ENCODE measurements at regions not wholly inside any gene's neighbourhood (a gene's known extent, or its start where the extent isn't known, plus 50 kb on each side); places are given as distances from the start of the nearest gene placed in this dataset.
"Not testable (repeated sequence)": the region's sequence is repeated elsewhere in the genome, so short reads cannot be mapped to it uniquely, and the experiment has no call there.

DNA sequence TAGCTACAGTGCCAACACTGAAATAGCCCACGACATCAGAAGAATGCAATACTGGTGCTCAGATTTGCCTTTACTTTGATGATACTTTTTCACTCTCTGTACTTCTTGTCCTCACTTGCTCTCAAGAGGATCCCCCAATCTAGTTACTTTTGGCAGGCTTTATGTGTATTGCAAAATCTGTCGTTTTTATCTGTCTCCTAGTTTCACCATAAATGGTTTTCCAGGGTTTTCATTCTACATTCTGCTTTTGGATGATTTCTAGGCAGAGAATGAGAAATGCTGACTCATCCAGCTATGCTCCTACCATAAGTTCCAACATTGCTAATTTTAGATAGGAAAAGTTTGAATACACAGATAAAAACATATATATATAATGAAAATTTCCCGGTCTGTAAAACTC lies 659.5 kb upstream of the NRG3 start:
- no peak overlapping the region for H3K4me3 ChIP-seq (ENCODE audit: low read length)
- TF ChIP-seq, protein P1, sequence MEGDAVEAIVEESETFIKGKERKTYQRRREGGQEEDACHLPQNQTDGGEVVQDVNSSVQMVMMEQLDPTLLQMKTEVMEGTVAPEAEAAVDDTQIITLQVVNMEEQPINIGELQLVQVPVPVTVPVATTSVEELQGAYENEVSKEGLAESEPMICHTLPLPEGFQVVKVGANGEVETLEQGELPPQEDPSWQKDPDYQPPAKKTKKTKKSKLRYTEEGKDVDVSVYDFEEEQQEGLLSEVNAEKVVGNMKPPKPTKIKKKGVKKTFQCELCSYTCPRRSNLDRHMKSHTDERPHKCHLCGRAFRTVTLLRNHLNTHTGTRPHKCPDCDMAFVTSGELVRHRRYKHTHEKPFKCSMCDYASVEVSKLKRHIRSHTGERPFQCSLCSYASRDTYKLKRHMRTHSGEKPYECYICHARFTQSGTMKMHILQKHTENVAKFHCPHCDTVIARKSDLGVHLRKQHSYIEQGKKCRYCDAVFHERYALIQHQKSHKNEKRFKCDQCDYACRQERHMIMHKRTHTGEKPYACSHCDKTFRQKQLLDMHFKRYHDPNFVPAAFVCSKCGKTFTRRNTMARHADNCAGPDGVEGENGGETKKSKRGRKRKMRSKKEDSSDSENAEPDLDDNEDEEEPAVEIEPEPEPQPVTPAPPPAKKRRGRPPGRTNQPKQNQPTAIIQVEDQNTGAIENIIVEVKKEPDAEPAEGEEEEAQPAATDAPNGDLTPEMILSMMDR (conservative IDR thresholded peaks at IDR 0.05; ENCODE audit: low read depth, low read length), result no peak
- DNase-seq (ENCODE audit: low read depth), result no peak

DNA sequence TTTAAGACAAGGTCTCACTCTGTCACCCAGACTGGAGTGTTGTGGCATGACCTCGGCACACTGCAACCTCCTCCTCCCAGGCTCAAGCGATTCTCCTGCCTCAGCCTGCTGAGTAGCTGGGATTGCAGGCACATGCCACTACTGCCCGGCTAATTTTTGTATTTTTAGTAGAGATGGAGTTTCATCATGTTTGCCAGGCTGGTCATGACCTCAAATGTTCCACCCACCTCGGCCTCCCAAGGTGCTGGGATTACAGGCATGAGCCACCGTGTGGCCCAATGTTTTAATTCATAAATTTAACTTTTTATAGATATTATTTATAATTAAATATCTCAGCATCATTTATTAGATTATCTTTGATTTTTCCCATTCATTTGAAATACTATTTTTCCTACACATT lies 658.0 kb upstream of the NRG3 start:
- TF ChIP-seq, protein P1 (conservative IDR thresholded peaks at IDR 0.05; ENCODE audit: low read depth, low read length), result no peak

DNA sequence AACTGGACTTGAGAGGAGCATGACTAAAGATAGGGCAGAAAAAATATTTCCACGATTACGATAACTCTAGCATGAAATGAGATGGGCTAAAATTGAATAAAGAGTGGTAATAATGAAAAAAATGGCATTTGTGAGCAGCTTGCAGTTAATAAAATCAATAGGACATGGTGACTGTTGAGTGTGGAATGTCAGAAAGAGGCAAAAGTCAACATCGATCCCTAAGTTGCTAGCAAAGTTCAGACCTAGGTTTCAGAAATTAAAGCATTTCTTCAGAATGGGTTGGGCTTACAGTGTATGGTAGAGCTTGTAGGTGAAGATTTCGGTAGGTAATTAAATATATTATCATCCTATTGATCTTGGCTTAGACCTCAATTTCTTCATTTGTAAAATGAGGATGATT lies 656.7 kb upstream of the NRG3 start:
- H3K4me3 ChIP-seq (ENCODE audit: low read length), result no peak overlapping the region
- no peak for DNase-seq (ENCODE audit: low read depth)
- TF ChIP-seq, protein P1 (conservative IDR thresholded peaks at IDR 0.05; ENCODE audit: low read depth, low read length), result no peak

More for the DNA sequence above, 658.0 kb upstream of the NRG3 start:
- DNase-seq (ENCODE audit: low read depth), result no peak
- H3K4me3 ChIP-seq (ENCODE audit: low read length), result no peak overlapping the region

DNA sequence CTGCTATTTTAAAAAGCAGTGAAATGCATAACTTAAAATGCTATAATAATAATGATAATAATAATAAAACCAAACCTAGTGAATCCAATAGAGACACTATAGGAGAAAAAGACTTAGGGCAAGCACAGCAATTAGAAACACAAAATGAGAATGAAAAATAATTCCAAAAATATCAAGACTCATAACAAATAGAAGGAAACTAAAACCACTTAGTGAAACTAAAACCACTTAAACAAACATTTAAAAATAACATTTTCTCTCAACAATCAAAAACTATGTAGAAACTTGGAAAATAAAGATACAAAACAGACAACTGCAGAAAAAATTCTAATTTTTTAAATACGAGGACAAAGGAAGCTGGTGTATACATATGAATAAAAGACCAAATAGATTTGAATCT lies 655.2 kb upstream of the NRG3 start:
- DNase-seq (ENCODE audit: low read depth), result no peak
- TF ChIP-seq, protein P1 (conservative IDR thresholded peaks at IDR 0.05; ENCODE audit: low read depth, low read length), result no peak
- H3K4me3 ChIP-seq (ENCODE audit: low read length), result no peak overlapping the region

DNA sequence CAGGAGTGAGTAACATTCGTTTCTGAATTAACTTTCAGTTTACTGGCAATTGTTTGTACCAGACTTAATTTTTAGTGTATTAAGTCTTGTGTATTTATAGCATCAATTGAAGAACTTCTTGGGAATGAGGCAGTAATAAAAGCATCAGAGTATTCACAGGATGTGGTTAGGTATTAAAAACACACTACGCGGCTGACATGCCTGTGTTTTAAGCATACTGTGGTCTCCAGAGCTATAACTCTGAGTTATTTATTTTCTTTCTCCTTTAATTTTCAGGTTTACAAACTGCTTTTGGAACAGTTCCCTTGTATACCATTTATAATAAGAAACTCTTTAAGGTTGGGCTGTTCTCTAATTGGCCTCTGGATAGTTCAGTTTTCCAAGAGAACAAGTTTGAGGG lies 626.1 kb upstream of the NRG3 start:
- H3K4me3 ChIP-seq (ENCODE audit: low read length), result no peak overlapping the region
- TF ChIP-seq, protein P1 (conservative IDR thresholded peaks at IDR 0.05; ENCODE audit: low read depth, low read length), result no peak
- DNase-seq (ENCODE audit: low read depth), result no peak

DNA sequence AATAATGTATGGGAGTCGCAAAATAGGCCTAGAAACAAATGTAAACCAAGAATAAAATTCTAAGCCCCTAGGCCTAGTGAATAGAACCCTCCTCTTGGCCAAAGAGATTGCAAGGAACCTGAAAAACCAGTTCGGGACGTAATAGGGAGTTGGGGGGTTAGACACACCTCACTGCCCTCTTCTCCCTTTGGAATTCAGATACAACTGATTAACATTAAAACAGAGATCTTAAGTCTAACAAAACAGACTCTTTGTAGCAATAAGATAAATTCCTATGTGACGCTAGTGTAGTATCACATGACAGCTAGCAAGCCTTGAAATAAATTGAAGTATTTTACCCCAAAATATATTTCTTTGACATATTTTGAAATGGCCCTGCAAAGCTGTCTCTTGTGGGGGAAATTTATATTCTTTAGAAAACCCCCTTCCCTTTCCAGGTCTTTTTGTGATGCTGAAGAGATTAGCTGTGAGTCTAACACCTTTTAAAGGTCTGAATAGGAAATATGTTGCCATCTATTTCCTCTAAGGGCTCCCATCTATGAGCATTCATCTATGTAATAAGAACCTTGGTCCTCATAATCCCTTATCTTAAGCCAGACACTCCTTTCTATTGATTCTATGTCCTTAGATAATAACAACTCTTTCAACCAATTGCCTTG lies 623.4 kb upstream of the NRG3 start:
- DNase-seq (ENCODE audit: low read depth), result no peak
- H3K4me3 ChIP-seq (ENCODE audit: low read length), result no peak overlapping the region
- TF ChIP-seq, protein P1 (conservative IDR thresholded peaks at IDR 0.05; ENCODE audit: low read depth, low read length), result no peak

DNA sequence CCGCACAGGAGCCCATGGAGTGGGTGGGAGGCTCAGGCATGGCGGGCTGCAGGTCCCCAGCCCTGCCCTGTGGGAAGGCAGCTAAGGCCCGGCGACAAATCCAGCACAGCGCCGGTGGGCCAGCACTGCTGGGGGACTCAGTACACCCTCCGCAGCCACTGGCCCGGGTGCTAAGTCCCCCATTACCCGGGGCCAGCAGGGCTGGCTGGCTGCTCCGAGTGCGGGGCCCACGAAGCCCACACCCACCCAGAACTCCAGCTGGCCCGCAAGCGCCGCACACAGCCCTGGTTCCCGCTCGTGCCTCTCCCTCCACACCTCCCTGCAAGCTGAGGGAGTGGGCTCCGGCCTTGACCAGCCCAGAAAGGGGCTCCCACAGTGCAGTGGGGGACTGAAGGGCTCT lies 610.0 kb upstream of the NRG3 start:
- H3K4me3 ChIP-seq (ENCODE audit: low read length); DNase-seq (ENCODE audit: low read depth): not testable (repeated sequence)

Measured in retinal pigment epithelial cell (primary cell).